ENCODE measurements at regions not wholly inside any gene's neighbourhood (a gene's known extent, or its start where the extent isn't known, plus 50 kb on each side); places are given as distances from the start of the nearest gene placed in this dataset.
"Not testable (repeated sequence)": the region's sequence is repeated elsewhere in the genome, so short reads cannot be mapped to it uniquely, and the experiment has no call there.

GRCh38 chr10:109809954-109810353 is 113.4 kb downstream of the XPNPEP1 start:
- DNase-seq: not testable (repeated sequence)

- DNase-seq: not testable (repeated sequence)
Observed at GRCh38 chr10:109801191-109801590, 122.1 kb downstream of the XPNPEP1 start.

- no peak for DNase-seq
Observed at GRCh38 chr10:109790647-109791046, 132.7 kb downstream of the XPNPEP1 start.

GRCh38 chr10:109784236-109784635 is 139.1 kb downstream of the XPNPEP1 start:
- DNase-seq: no peak

- no peak for DNase-seq
Observed at GRCh38 chr10:109783286-109783685, 140.0 kb downstream of the XPNPEP1 start.

GRCh38 chr10:109780997-109781396 is 142.3 kb downstream of the XPNPEP1 start:
- DNase-seq: no peak

GRCh38 chr10:109778993-109779392 is 144.3 kb downstream of the XPNPEP1 start:
- DNase-seq: no peak

GRCh38 chr10:109774121-109774440 is 149.2 kb downstream of the XPNPEP1 start:
- DNase-seq: no peak

- DNase-seq: no peak
Observed at GRCh38 chr10:109773288-109774120, 149.8 kb downstream of the XPNPEP1 start.

- no peak for DNase-seq
Observed at GRCh38 chr10:109770663-109771062, 152.6 kb downstream of the XPNPEP1 start.

- DNase-seq: no peak
Observed at GRCh38 chr10:109769966-109770365, 153.3 kb downstream of the XPNPEP1 start.

GRCh38 chr10:109765838-109766237 is 157.5 kb downstream of the XPNPEP1 start:
- DNase-seq: no peak

GRCh38 chr10:109762555-109762954 is 160.8 kb downstream of the XPNPEP1 start:
- no peak for DNase-seq

- DNase-seq: not testable (repeated sequence)
Observed at GRCh38 chr10:109757670-109758069, 165.6 kb downstream of the XPNPEP1 start.

- no peak for DNase-seq
Observed at GRCh38 chr10:109746861-109747260, 176.4 kb downstream of the XPNPEP1 start.

- no peak for DNase-seq
Observed at GRCh38 chr10:109744020-109744419, 179.3 kb downstream of the XPNPEP1 start.

- DNase-seq: no peak
Observed at GRCh38 chr10:109743574-109743973, 179.7 kb downstream of the XPNPEP1 start.

GRCh38 chr10:109743146-109743545 is 180.2 kb downstream of the XPNPEP1 start:
- no peak for DNase-seq

GRCh38 chr10:109741712-109742111 is 181.6 kb downstream of the XPNPEP1 start:
- DNase-seq: no peak

- DNase-seq: no peak
Observed at GRCh38 chr10:109740436-109740835, 182.9 kb downstream of the XPNPEP1 start.

- no peak for DNase-seq
Observed at GRCh38 chr10:109737626-109738025, 185.7 kb downstream of the XPNPEP1 start.

GRCh38 chr10:109737009-109737408 is 186.3 kb downstream of the XPNPEP1 start:
- no peak for DNase-seq

GRCh38 chr10:109735776-109736175 is 187.5 kb downstream of the XPNPEP1 start:
- DNase-seq: no peak

- no peak for DNase-seq
Observed at GRCh38 chr10:109732254-109732965, 190.9 kb downstream of the XPNPEP1 start.
